ENCODE measurements at regions not wholly inside any gene's neighbourhood (a gene's known extent, or its start where the extent isn't known, plus 50 kb on each side); places are given as distances from the start of the nearest gene placed in this dataset.

DNA sequence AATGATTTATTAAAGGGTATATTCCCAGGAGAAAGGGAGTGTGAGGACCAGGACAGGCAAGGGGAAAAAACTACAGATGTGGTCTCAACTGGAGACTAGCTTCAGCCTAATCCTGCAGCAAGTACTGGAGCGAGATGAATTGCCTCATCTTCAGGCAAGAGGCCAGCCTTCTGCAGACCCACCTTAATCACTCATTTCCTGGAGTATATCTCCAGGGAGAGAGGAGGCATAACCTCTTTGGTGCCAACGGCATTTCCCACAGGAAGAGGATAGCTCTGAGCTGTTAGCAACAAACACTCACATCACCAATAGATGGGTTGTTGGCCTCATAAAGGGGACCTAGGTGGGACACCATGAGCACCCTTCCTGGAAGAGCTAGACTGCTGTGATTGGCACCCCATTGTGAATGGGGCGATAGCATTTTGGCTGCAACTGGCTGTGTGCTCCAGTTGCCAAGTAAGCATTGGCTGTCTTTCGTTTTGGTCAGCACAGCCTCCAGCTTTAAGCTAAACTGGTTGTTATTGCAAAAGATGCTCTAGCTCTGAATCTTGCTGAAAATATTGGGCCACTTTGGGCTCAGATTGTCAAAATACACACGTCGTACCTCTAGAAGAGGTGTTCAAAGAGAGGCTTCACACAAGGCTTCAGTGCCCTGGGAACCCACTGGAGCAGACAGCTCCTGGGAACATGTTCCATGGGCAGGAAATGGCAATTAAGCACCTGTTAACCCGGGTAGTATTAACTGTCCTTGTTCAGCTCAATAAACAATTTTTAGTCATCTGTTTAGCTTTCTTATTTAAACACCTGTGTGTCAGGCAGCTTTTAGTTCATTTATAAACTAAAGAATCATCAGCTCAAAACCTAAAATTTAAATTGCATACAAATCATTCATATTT lies 314.8 kb upstream of the C1orf87 start:
- TF ChIP-seq, protein P1, sequence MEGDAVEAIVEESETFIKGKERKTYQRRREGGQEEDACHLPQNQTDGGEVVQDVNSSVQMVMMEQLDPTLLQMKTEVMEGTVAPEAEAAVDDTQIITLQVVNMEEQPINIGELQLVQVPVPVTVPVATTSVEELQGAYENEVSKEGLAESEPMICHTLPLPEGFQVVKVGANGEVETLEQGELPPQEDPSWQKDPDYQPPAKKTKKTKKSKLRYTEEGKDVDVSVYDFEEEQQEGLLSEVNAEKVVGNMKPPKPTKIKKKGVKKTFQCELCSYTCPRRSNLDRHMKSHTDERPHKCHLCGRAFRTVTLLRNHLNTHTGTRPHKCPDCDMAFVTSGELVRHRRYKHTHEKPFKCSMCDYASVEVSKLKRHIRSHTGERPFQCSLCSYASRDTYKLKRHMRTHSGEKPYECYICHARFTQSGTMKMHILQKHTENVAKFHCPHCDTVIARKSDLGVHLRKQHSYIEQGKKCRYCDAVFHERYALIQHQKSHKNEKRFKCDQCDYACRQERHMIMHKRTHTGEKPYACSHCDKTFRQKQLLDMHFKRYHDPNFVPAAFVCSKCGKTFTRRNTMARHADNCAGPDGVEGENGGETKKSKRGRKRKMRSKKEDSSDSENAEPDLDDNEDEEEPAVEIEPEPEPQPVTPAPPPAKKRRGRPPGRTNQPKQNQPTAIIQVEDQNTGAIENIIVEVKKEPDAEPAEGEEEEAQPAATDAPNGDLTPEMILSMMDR (IDR thresholded peaks at IDR 0.05) = no peak
- no peak overlapping the region for H3K27ac ChIP-seq
- H3K4me3 ChIP-seq = no peak overlapping the region
- ATAC-seq (peak in 2 of 4 donors; percentile 62 to 71), FAIRE-seq (no peak), DNase-seq (no peak)
- no peaks in the 10 kb centered on the region for H3K36me3 ChIP-seq
- no peaks in the 10 kb centered on the region for H3K27me3 ChIP-seq
- no peaks in the 10 kb centered on the region for H3K9me3 ChIP-seq
- WGBS, 2 donors = 36 to 38% methylated on average over 7 of the region's 7 CpGs
- H3K4me1 ChIP-seq = no peaks in the 10 kb centered on the region
- intact Hi-C loops (cut with DNase I) = no loop called here

DNA sequence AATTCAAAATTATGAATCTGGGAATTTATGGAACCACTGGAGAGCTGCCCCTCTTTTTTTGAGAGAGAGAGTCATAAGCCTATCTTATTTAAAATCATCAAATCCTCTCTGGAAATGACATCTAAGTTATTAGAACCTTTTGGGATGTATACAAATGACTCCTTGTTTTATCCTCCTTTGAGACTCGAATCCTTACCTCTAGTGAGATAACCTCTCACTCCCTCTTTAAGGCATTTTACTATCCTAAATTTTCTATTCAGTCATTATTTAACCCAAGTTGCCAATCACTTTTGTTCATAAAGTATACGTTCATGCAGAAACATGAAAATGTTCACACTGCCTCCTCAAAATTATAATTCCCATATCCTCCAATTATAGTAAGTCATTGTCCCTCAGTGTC lies 313.6 kb upstream of the C1orf87 start:
- WGBS, 2 donors = 61 to 78% methylated on average over 2 of the region's 2 CpGs
- H3K27me3 ChIP-seq = no peaks in the 10 kb centered on the region
- FAIRE-seq = no peak
- no peaks in the 10 kb centered on the region for H3K9me3 ChIP-seq
- H3K36me3 ChIP-seq = no peaks in the 10 kb centered on the region
- H3K27ac ChIP-seq = no peak overlapping the region
- no peaks in the 10 kb centered on the region for H3K4me1 ChIP-seq
- ATAC-seq = no peak
- no peak for DNase-seq
- H3K4me3 ChIP-seq = no peak overlapping the region
- TF ChIP-seq, protein P1 (IDR thresholded peaks at IDR 0.05) = no peak
- intact Hi-C loops (cut with DNase I) = no loop called here

DNA sequence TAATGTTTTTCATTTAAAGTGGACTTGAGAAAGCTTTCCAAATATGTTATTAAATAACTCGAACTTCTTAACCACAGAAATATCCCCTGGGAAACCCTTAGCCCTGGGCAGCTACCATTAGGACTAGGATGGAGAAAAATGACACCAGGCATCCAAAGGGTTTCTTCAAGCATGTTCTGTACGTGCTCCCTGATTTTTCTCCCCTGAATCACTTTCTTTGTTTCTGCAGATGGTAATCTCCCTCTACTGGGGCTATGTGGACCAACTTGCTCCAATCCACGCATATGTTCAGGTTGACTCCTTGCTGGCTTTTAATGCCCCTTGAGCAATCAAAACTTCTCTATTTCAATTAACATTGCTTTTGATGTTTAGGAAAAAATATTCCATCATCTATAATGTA lies 312.7 kb upstream of the C1orf87 start:
- WGBS, 2 donors = 48 to 58% methylated on average over 3 of the region's 3 CpGs
- intact Hi-C loops (cut with DNase I) = no loop called here
- no peak for ATAC-seq
- Histone ChIP-seq H3K9me3 (no peaks in the 10 kb centered on the region), H3K4me1 (no peaks in the 10 kb centered on the region), H3K4me3 (no peak overlapping the region), H3K27me3 (no peaks in the 10 kb centered on the region), H3K36me3 (no peaks in the 10 kb centered on the region), H3K27ac (no peak overlapping the region)
- DNase-seq = no peak
- FAIRE-seq = no peak
- TF ChIP-seq, protein P1 (IDR thresholded peaks at IDR 0.05) = no peak

DNA sequence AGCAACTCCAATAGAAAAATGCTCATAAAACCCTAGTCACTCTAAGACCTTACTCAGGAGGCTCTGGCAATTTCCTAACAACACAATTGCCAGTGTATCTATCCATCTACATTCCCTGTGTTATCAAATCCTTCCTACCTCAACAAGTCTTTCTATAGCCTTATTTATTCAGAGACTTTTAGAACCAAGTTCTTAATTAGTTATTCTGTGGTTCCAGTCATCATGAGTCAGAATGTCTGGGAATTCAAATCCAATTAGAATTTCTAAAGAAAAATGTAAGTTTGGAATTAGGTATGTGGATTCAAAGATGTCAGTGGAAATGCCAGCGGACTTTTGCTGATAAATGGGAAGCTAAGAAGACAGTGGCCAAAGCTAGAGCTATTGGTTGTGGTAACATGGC lies 302.6 kb upstream of the C1orf87 start:
- Histone ChIP-seq H3K9me3 (no peaks in the 10 kb centered on the region), H3K4me1 (no peaks in the 10 kb centered on the region), H3K27me3 (no peaks in the 10 kb centered on the region), H3K36me3 (no peaks in the 10 kb centered on the region), H3K4me3 (no peak overlapping the region), H3K27ac (no peak overlapping the region)
- intact Hi-C loops (cut with DNase I) = no loop called here
- TF ChIP-seq, protein P1 (IDR thresholded peaks at IDR 0.05) = no peak
- DNase-seq (no peak), ATAC-seq (no peak), FAIRE-seq (no peak)
- 87 to 92% methylated on average over 1 of the region's 1 CpG for WGBS, 2 donors

DNA sequence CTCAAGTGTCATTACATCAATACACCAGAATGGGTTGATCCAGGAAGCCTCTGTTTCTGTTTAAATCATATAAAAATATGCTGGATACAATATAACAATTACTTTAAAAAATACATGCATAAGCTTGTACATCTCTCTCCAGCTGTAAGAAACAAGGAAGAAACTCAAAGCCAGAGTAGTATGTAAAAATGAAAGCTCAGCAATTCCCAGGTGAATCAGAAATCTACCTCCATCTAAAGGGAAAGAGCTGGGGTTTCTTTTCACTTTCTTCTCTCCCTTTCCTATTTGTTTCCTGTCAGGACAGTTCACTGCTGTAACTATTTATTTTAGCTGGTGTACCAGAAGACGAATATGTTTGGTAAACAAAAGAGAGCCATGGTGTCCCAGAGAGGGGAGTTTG lies 301.0 kb upstream of the C1orf87 start:
- 30 to 52% methylated on average over 1 of the region's 1 CpG for WGBS, 2 donors
- Histone ChIP-seq H3K27me3 (no peaks in the 10 kb centered on the region), H3K4me1 (no peaks in the 10 kb centered on the region), H3K27ac (no peak overlapping the region), H3K36me3 (no peaks in the 10 kb centered on the region), H3K9me3 (no peaks in the 10 kb centered on the region), H3K4me3 (no peak overlapping the region)
- ATAC-seq (no peak), DNase-seq (no peak), FAIRE-seq (no peak)
- TF ChIP-seq, protein P1 (IDR thresholded peaks at IDR 0.05) = no peak
- intact Hi-C loops (cut with DNase I) = no loop called here
